ENCODE measurements at regions not wholly inside any gene's neighbourhood (a gene's known extent, or its start where the extent isn't known, plus 50 kb on each side); places are given as distances from the start of the nearest gene placed in this dataset.

DNA sequence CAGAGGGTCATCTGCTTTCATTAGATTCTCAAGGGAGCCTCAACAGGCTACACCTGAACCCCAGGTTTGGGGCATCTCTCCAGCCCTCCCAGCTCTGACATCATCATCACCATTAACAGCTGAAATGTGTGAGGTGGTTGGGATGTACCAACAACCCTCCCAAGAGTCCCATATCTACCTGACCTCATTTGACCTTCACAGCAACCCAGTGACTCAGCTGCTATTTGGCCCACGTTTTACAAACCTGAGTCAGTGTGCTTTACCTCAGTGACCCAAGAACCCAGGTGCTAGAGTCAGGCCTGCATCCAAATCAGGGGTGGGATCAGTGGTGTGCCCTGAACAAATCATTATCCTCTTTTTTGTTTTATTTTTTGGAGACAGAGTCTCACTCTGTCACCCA lies 53.3 kb upstream of the TINAGL1 start:
- no peak for ATAC-seq
- Mint-ChIP-seq H3K4me3 (no peak overlapping the region), H3K27ac (no peak overlapping the region), H3K4me1 (no peaks in the 10 kb centered on the region), H3K27me3 (peaks cover 11% of the 10 kb centered on the region), H3K9me3 (no peaks in the 10 kb centered on the region)
- DNase-seq: no peak

DNA sequence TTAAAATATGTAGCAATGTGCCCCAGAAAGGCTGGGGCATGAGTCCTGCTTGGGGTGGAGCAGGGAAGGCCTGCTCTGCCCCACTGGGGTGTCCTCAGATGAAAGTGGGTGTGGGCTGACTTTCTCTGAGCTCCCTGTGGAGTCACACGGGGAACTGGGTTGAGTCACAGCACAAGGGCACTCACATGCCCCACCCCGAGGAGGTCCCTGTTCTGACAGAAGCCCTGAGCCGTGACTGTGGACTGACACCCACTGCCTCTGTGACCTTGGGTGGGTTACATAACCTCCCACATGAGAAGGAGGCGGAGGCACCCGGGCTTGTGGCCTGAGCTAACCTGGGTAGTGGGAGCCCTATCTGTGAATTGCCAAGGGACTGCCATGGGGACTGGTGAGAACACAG lies 52.5 kb upstream of the TINAGL1 start:
- DNase-seq (no peak), ATAC-seq (no peak)
- Mint-ChIP-seq H3K9me3 (no peaks in the 10 kb centered on the region), H3K27me3 (peaks cover 11% of the 10 kb centered on the region), H3K4me1 (no peaks in the 10 kb centered on the region), H3K4me3 (no peak overlapping the region), H3K27ac (no peak overlapping the region)

DNA sequence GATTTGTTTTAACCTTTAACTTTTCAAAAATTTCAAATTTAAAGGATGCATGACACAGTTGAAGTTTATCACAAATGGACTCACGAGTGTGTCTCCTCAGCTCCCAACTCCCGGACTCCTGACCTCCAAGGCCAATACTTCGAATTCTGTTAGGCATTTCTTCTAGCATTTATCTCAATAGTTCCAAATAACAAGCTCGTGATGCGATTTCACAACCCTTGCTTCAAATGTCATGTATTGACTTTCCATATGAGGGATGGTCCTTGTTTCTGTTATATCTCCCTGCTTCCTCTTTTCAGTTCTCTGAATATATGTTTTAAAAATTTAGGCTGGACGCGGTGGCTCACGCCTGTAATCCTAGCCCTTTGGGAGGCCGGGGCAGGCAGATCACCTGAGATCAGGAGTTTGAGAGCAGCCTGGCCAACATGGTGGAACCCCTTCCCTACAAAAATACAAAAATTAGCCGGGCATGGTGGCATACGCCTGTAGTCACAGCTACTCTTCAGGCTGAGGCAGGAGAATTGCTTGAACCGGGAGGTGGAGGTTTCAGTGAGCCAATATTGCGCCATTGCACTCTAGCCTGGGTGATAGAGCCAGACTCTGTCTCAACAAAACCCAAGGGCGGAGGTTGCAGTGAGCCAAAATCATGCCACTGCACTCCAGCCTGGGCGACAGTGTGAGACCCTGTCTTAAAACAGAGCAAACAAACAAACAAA lies 52.0 kb upstream of the TINAGL1 start:
- Mint-ChIP-seq H3K4me3 (no peak overlapping the region), H3K4me1 (no peaks in the 10 kb centered on the region), H3K27ac (no peak overlapping the region), H3K27me3 (peaks cover 11% of the 10 kb centered on the region), H3K9me3 (no peaks in the 10 kb centered on the region)
- no peak for ATAC-seq
- DNase-seq: no peak

Measured in stimulated activated naive CD8-positive, alpha-beta T cell treated with anti-CD3 and anti-CD28 coated beads, Interleukin-15, amount 100 ng/mL, for 72 hours (primary cell).